Neural cell (in vitro differentiated cells): ENCODE measurements at regions not wholly inside any gene's neighbourhood (a gene's known extent, or its start where the extent isn't known, plus 50 kb on each side); places are given as distances from the start of the nearest gene placed in this dataset.

Source experiments
- EP300 ChIP-seq: fragments of 450-650 bp; conservative IDR thresholded peaks from 2 replicates; pipeline ENCODE4 v1.6.1; 2014; ENCODE audit warnings: antibody characterized with exemption, mild to moderate bottlenecking, moderate library complexity; ENCODE audit not compliant: poor library complexity, severe bottlenecking
- EZH2 ChIP-seq: fragments of 200-600, 300-800 bp; shearing (Covaris generic), sonication (generic); IDR thresholded peaks from 2 replicates; pipeline ENCODE4 v1.6.1; 2014; ENCODE audit warnings: antibody characterized with exemption, low read length, borderline replicate concordance, mild to moderate bottlenecking; ENCODE audit not compliant: insufficient read depth, poor library complexity, severe bottlenecking
- MXI1 ChIP-seq: fragments of 450-650 bp; conservative IDR thresholded peaks from 2 replicates; pipeline ENCODE4 v1.6.1; 2014; ENCODE audit warnings: antibody characterized with exemption, mild to moderate bottlenecking; ENCODE audit not compliant: poor library complexity, severe bottlenecking
- POLR2AphosphoS5 ChIP-seq: IDR thresholded peaks from 2 replicates; pipeline ENCODE4 v1.6.1; 2012
- RAD21 ChIP-seq: fragments of 450-650 bp; conservative IDR thresholded peaks from 2 replicates; pipeline ENCODE4 v1.6.1; 2014; ENCODE audit warnings: antibody characterized with exemption, mild to moderate bottlenecking, moderate library complexity
- SMC3 ChIP-seq: fragments of 450-650 bp; conservative IDR thresholded peaks from 2 replicates; pipeline ENCODE4 v1.6.1; 2014; ENCODE audit warnings: antibody characterized with exemption, mild to moderate bottlenecking, moderate library complexity; ENCODE audit not compliant: poor library complexity
- TAF1 ChIP-seq: IDR thresholded peaks from 2 replicates; pipeline ENCODE4 v1.6.1; 2012; ENCODE audit warnings: low read depth
- TF ChIP-seq, protein P1 (sequence below): fragments of 450-650 bp; IDR thresholded peaks from 2 replicates; pipeline ENCODE4 v1.5.1; 2014; ENCODE audit warnings: antibody characterized with exemption, mild to moderate bottlenecking, moderate library complexity; ENCODE audit not compliant: poor library complexity, severe bottlenecking
- TF ChIP-seq, protein P2 (sequence below): IDR thresholded peaks from 2 replicates; pipeline ENCODE4 v1.6.1; 2012; ENCODE audit warnings: borderline replicate concordance

- no peak for TF ChIP-seq EZH2
- TF ChIP-seq MXI1: no peak
- TF ChIP-seq POLR2AphosphoS5: no peak
- TF ChIP-seq, protein P1, sequence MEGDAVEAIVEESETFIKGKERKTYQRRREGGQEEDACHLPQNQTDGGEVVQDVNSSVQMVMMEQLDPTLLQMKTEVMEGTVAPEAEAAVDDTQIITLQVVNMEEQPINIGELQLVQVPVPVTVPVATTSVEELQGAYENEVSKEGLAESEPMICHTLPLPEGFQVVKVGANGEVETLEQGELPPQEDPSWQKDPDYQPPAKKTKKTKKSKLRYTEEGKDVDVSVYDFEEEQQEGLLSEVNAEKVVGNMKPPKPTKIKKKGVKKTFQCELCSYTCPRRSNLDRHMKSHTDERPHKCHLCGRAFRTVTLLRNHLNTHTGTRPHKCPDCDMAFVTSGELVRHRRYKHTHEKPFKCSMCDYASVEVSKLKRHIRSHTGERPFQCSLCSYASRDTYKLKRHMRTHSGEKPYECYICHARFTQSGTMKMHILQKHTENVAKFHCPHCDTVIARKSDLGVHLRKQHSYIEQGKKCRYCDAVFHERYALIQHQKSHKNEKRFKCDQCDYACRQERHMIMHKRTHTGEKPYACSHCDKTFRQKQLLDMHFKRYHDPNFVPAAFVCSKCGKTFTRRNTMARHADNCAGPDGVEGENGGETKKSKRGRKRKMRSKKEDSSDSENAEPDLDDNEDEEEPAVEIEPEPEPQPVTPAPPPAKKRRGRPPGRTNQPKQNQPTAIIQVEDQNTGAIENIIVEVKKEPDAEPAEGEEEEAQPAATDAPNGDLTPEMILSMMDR: no peak
- no peak for TF ChIP-seq RAD21
- TF ChIP-seq EP300: no peak
- TF ChIP-seq SMC3: no peak
- TF ChIP-seq TAF1: no peak
- TF ChIP-seq, protein P2, sequence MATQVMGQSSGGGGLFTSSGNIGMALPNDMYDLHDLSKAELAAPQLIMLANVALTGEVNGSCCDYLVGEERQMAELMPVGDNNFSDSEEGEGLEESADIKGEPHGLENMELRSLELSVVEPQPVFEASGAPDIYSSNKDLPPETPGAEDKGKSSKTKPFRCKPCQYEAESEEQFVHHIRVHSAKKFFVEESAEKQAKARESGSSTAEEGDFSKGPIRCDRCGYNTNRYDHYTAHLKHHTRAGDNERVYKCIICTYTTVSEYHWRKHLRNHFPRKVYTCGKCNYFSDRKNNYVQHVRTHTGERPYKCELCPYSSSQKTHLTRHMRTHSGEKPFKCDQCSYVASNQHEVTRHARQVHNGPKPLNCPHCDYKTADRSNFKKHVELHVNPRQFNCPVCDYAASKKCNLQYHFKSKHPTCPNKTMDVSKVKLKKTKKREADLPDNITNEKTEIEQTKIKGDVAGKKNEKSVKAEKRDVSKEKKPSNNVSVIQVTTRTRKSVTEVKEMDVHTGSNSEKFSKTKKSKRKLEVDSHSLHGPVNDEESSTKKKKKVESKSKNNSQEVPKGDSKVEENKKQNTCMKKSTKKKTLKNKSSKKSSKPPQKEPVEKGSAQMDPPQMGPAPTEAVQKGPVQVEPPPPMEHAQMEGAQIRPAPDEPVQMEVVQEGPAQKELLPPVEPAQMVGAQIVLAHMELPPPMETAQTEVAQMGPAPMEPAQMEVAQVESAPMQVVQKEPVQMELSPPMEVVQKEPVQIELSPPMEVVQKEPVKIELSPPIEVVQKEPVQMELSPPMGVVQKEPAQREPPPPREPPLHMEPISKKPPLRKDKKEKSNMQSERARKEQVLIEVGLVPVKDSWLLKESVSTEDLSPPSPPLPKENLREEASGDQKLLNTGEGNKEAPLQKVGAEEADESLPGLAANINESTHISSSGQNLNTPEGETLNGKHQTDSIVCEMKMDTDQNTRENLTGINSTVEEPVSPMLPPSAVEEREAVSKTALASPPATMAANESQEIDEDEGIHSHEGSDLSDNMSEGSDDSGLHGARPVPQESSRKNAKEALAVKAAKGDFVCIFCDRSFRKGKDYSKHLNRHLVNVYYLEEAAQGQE: no peak
These were observed 159.9 kb downstream of the UNC5CL start for GRCh38 chr6:40879169-40879568.
